Spleen (tissue), 11 donors: ENCODE measurements at regions not wholly inside any gene's neighbourhood (a gene's known extent, or its start where the extent isn't known, plus 50 kb on each side); places are given as distances from the start of the nearest gene placed in this dataset.
"Not testable (repeated sequence)": the region's sequence is repeated elsewhere in the genome, so short reads cannot be mapped to it uniquely, and the experiment has no call there.

Experiments
- DNase-seq: peaks from one replicate; pipeline ENCODE4 v3.0.0-alpha.2; 2020
- H3K27ac ChIP-seq, 8 donors: fragments of 200-600 bp; sonication (generic) in 7 of 8; 1 replicate in 4 of 8; 2 replicates in 4 of 8; pipeline versions ENCODE4 v1.5.0 to v1.8.0; 2016 to 2021; ENCODE audit warnings: inconsistent platforms in 4 of 8, mild to moderate bottlenecking in 4 of 8, moderate library complexity in 1 of 8
- H3K27me3 ChIP-seq, 7 donors: fragments of 200-600 bp; sonication (generic) in 6 of 7; replicated peaks in 1 of 7; 1 replicate in 4 of 7; 2 replicates in 3 of 7; pipeline versions ENCODE4 v1.5.0 to v1.8.0; 2016 to 2021; ENCODE audit warnings: inconsistent platforms in 3 of 7, mild to moderate bottlenecking in 1 of 7
- H3K36me3 ChIP-seq, 6 donors: fragments of 200-600 bp; sonication (generic) in 5 of 6; 1 replicate in 4 of 6; 2 replicates in 2 of 6; pipeline versions ENCODE4 v1.5.0 to v1.8.0; 2016 to 2021; ENCODE audit warnings: inconsistent platforms in 2 of 6
- H3K4me1 ChIP-seq, 6 donors: fragments of 200-600 bp; sonication (generic) in 5 of 6; 1 replicate in 3 of 6; 2 replicates in 3 of 6; pipeline versions ENCODE4 v1.5.0 to v1.8.0; 2016 to 2021; ENCODE audit warnings: inconsistent platforms in 3 of 6
- H3K4me3 ChIP-seq, 8 donors: fragments of 200-600 bp; sonication (generic) in 7 of 8; 1 replicate in 4 of 8; 2 replicates in 4 of 8; pipeline versions ENCODE4 v1.5.0 to v1.8.0; 2016 to 2021; ENCODE audit warnings: inconsistent platforms in 4 of 8, mild to moderate bottlenecking in 4 of 8, moderate library complexity in 2 of 8
- H3K9me3 ChIP-seq, 8 donors: fragments of 200-600 bp; sonication (generic) in 7 of 8; 1 replicate in 4 of 8; 2 replicates in 4 of 8; pipeline versions ENCODE4 v1.5.0 to v1.8.0; 2016 to 2021; ENCODE audit warnings: inconsistent platforms in 4 of 8
- CTCF ChIP-seq, 11 experiments: fragments of 200-600 bp in 7 of 11; fragments of 450-650 bp in 4 of 11; sonication (generic) in 4 of 11; IDR thresholded peaks in 8 of 11; conservative IDR thresholded peaks in 3 of 11; 1 replicate in 7 of 11; 2 replicates in 4 of 11; pipeline versions ENCODE4 v1.4.0 to v1.8.0; 2016 to 2021; ENCODE audit warnings: antibody characterized with exemption in 11 of 11, inconsistent platforms in 4 of 11, mild to moderate bottlenecking in 1 of 11
- POLR2A ChIP-seq, 3 donors: fragments of 450-650 bp; IDR thresholded peaks; one replicate each; pipeline ENCODE4 v1.5.1; 2017; ENCODE audit warnings: antibody characterized with exemption in 3 of 3, mild to moderate bottlenecking in 1 of 3
- POLR2AphosphoS5 ChIP-seq, 3 donors: sonication (generic); formaldehyde crosslinking; IDR thresholded peaks; one replicate each; pipeline ENCODE4 v1.5.1; 2017; ENCODE audit warnings: antibody characterized with exemption in 3 of 3
- WGBS, 5 donors: extraction: QIAGEN DNeasy Blood & Tissue Kit in 3 of 5; methylation state at CpG; one replicate each; pipeline versions ENCODE4 v1.1.5 to v1.1.7; 2013 to 2018; 5-methylcytosine and 5-hydroxymethylcytosine counted together
- intact Hi-C: fragments of 100-400 bp; cut with DNase I; formaldehyde crosslinking; loops from one replicate; pipeline ENCODE4 v1.15.0; 2023; ENCODE audit warnings: low total_unique reads
- donor health status: healthy with polysubstance abuse.
- donor health status: DM: no; HTN: no; CAD: no; lungs with moderate emphysema.
- donor health status: DM: no; HTN: no; CAD: no.
- donor health status: Bipolar disorder and iron deficiency.
- donor health status: healthy.
- donor health status: DM: no; HTN: no; CAD: no.
- donor health status: DM: yes; HTN: yes; CAD: no.

- intact Hi-C loops = loop anchor here (5.0 kb wide), 1 partner anchor 216 kb away; no protein-coding TSS in a partner anchor
- no peaks in the 10 kb centered on the region for H3K9me3 ChIP-seq
- no peaks in the 10 kb centered on the region for H3K36me3 ChIP-seq
- 8 to 10% (median 9%) methylated on average over 12 to 13 of the region's 13 CpGs for WGBS, 5 donors
- peaks cover 0 to 7% (median 2%) of the 10 kb centered on the region in 6 donors for H3K4me1 ChIP-seq
- no peak overlapping the region for H3K4me3 ChIP-seq
- H3K27me3 ChIP-seq = peaks cover 0 to 15% (median 0%) of the 10 kb centered on the region in 7 donors
- H3K27ac ChIP-seq = no peak overlapping the region
- no peak for DNase-seq
- TF ChIP-seq POLR2A (IDR thresholded peaks at IDR 0.05) (no peak), POLR2AphosphoS5 (IDR thresholded peaks at IDR 0.05) (no peak), CTCF (IDR thresholded peaks at IDR 0.05 in 8 of 11, conservative IDR thresholded peaks at IDR 0.05 in 3 of 11) (peak in 10 of 11 experiments; percentile 16 to 74 (median 62))
These were observed 66.9 kb upstream of the PRR23C start for GRCh38 chr3:139111392-139112229.

DNA sequence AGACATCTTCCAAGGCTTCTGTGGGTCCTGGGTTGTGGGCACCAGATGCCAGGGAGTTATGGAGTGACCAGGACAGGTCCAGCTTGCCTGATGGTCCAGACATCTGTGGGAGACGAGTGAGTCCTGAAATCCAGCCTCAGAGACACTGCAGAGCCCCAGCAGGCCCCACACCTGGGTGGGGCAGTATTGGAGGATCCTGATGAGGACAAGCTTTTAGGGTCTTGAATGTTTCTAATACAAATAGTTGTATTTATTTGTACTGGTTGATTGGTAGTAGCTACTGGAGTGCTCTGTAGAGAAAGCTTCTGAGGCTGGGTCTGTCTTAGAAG is 67.5 kb upstream of the PRR23C start:
- H3K4me3 ChIP-seq = no peak overlapping the region
- intact Hi-C loops = loop anchor here (5.0 kb wide), 1 partner anchor 215 kb away; no protein-coding TSS in a partner anchor
- H3K27me3 ChIP-seq = peaks cover 0 to 15% (median 0%) of the 10 kb centered on the region in 7 donors
- no peak for DNase-seq
- H3K27ac ChIP-seq = no peak overlapping the region
- H3K36me3 ChIP-seq = no peaks in the 10 kb centered on the region
- TF ChIP-seq POLR2A (IDR thresholded peaks at IDR 0.05) (no peak), CTCF (IDR thresholded peaks at IDR 0.05 in 8 of 11, conservative IDR thresholded peaks at IDR 0.05 in 3 of 11) (no peak), POLR2AphosphoS5 (IDR thresholded peaks at IDR 0.05) (no peak)
- H3K9me3 ChIP-seq = no peaks in the 10 kb centered on the region
- H3K4me1 ChIP-seq = peaks cover 0 to 7% (median 2%) of the 10 kb centered on the region in 6 donors
- 0% methylated on average over 1 of the region's 1 CpG for WGBS, 5 donors

GRCh38 chr3:139113231-139113992 is 68.7 kb upstream of the PRR23C start:
- 71 to 77% (median 73%) methylated on average over 7 of the region's 7 CpGs for WGBS, 5 donors
- no peaks in the 10 kb centered on the region for H3K9me3 ChIP-seq
- H3K36me3 ChIP-seq = no peaks in the 10 kb centered on the region
- H3K4me3 ChIP-seq = no peak overlapping the region
- intact Hi-C loops = loop anchor here (5.0 kb wide), 1 partner anchor 214 kb away; no protein-coding TSS in a partner anchor
- H3K4me1 ChIP-seq = peaks cover 0 to 7% (median 2%) of the 10 kb centered on the region in 6 donors
- DNase-seq = no peak
- no peak overlapping the region for H3K27ac ChIP-seq
- no peak for TF ChIP-seq POLR2AphosphoS5 (IDR thresholded peaks at IDR 0.05)
- TF ChIP-seq POLR2A (IDR thresholded peaks at IDR 0.05) = no peak
- TF ChIP-seq CTCF (IDR thresholded peaks at IDR 0.05 in 8 of 11, conservative IDR thresholded peaks at IDR 0.05 in 3 of 11) = no peak
- peaks cover 0 to 15% (median 0%) of the 10 kb centered on the region in 7 donors for H3K27me3 ChIP-seq

DNA sequence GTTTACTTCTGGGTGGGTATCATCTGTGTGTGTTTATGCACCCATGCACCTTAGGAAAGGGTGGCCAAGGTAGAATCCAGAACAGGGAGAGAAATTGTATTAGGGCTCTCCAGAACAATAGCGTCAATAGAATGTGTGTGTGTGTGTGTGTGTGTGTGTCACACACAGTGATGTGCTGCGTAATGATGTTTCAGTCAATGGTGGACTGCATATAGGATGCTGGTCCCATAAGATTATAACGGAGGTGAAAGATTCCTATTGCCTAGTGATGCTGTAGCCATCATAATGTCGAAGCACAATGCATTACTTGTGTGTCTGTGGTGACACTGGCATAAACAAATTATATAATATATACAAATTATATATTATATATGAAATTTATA is 69.3 kb upstream of the PRR23C start:
- Histone ChIP-seq H3K9me3 (no peaks in the 10 kb centered on the region), H3K36me3 (no peaks in the 10 kb centered on the region), H3K27me3 (peaks cover 0 to 15% (median 0%) of the 10 kb centered on the region in 7 donors), H3K4me3 (no peak overlapping the region), H3K4me1 (peaks cover 0 to 7% (median 2%) of the 10 kb centered on the region in 6 donors), H3K27ac (no peak overlapping the region)
- DNase-seq = no peak
- 80 to 97% (median 90%) methylated on average over 4 of the region's 4 CpGs for WGBS, 5 donors
- TF ChIP-seq CTCF (IDR thresholded peaks at IDR 0.05 in 8 of 11, conservative IDR thresholded peaks at IDR 0.05 in 3 of 11) = no peak
- no peak for TF ChIP-seq POLR2A (IDR thresholded peaks at IDR 0.05)
- no peak for TF ChIP-seq POLR2AphosphoS5 (IDR thresholded peaks at IDR 0.05)
- intact Hi-C loops = loop anchor here (5.0 kb wide), 1 partner anchor 213 kb away; no protein-coding TSS in a partner anchor

DNA sequence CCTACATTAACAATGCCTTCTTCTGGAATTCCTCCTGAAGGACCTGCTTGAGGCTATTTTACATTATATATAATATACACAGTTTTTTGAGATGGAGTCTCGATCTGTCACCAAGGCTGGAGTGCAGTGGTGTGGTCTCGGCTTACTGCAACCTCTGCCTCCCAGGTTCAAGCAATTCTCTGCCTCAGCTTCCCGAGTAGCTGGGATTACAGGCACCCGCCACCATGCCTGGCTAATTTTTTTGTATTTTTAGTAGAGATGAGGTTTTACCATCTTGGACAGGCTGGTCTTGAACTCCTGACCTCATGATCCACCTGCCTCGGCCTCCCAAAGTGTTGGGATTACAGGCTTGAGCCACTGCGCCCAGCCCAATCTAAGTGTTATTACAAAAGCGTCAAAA is 71.9 kb upstream of the PRR23C start:
- H3K4me3 ChIP-seq, H3K27ac ChIP-seq, DNase-seq, intact Hi-C loops, H3K36me3 ChIP-seq, H3K27me3 ChIP-seq, H3K9me3 ChIP-seq: not testable (repeated sequence)
- peaks cover 0 to 11% (median 2%) of the 10 kb centered on the region in 6 donors for H3K4me1 ChIP-seq
- WGBS, 5 donors = 90 to 98% (median 95%) methylated on average over 7 of the region's 7 CpGs
